Activated T-helper 1 cell treated with anti-CD3 and anti-CD28 coated beads, Interleukin-12 subunit alpha, Interleukin-12 subunit beta, Interleukin-2, Interleukin-4 antibody, amounts not matched to agents 30 ng/mL and 10 ng/mL and 1 ng/mL, durations not matched to agents 14 hours and 24 hours and 36 hours (primary cell): ENCODE measurements at regions not wholly inside any gene's neighbourhood (a gene's known extent, or its start where the extent isn't known, plus 50 kb on each side); places are given as distances from the start of the nearest gene placed in this dataset.
"Not testable (repeated sequence)": the region's sequence is repeated elsewhere in the genome, so short reads cannot be mapped to it uniquely, and the experiment has no call there.

Experiments
- DNase-seq: peaks from one replicate; pipeline ENCODE4 v3.0.0; 2021; ENCODE audit warnings: low spot score
- H3K27ac Mint-ChIP-seq: one replicate; pipeline ENCODE4 v1.8.0; 2021; ENCODE audit warnings: mild to moderate bottlenecking, mixed read lengths
- H3K27me3 Mint-ChIP-seq: one replicate; pipeline ENCODE4 v1.8.0; 2022; ENCODE audit warnings: mild to moderate bottlenecking, moderate library complexity, mixed read lengths; ENCODE audit not compliant: insufficient read depth
- H3K36me3 Mint-ChIP-seq: one replicate; pipeline ENCODE4 v1.8.0; 2021; ENCODE audit warnings: low read depth, mixed read lengths
- H3K4me1 Mint-ChIP-seq: one replicate; pipeline ENCODE4 v1.8.0; 2021; ENCODE audit warnings: low read depth, mixed read lengths
- H3K4me3 Mint-ChIP-seq: one replicate; pipeline ENCODE4 v1.8.0; 2021; ENCODE audit warnings: mild to moderate bottlenecking, moderate library complexity, mixed read lengths
- H3K9me3 Mint-ChIP-seq: one replicate; pipeline ENCODE4 v1.8.0; 2021; ENCODE audit warnings: mixed read lengths
- intact Hi-C: fragments of 100-400 bp; cut with micrococcal nuclease; formaldehyde crosslinking; loops from one replicate; pipeline ENCODE4 v1.15.1; 2024

GRCh38 chr6:133085896-133086295 lies 155.3 kb upstream of the EYA4 start:
- Mint-ChIP-seq H3K36me3 (no peaks in the 10 kb centered on the region), H3K4me3 (no peak overlapping the region), H3K4me1 (no peaks in the 10 kb centered on the region), H3K27me3 (no peaks in the 10 kb centered on the region), H3K27ac (no peak overlapping the region), H3K9me3 (no peaks in the 10 kb centered on the region)
- DNase-seq = no peak
- intact Hi-C loops = no loop called here

- Mint-ChIP-seq H3K27me3 (no peaks in the 10 kb centered on the region), H3K9me3 (no peaks in the 10 kb centered on the region), H3K27ac (no peak overlapping the region), H3K4me1 (no peaks in the 10 kb centered on the region), H3K4me3 (no peak overlapping the region), H3K36me3 (no peaks in the 10 kb centered on the region)
- no peak for DNase-seq
- intact Hi-C loops = no loop called here
Measured at GRCh38 chr6:133088931-133089695, 152.0 kb upstream of the EYA4 start.

GRCh38 chr6:133092199-133092598 lies 149.0 kb upstream of the EYA4 start:
- intact Hi-C loops = no loop called here
- Mint-ChIP-seq H3K4me1 (no peaks in the 10 kb centered on the region), H3K9me3 (no peaks in the 10 kb centered on the region), H3K4me3 (no peak overlapping the region), H3K36me3 (no peaks in the 10 kb centered on the region), H3K27me3 (no peaks in the 10 kb centered on the region), H3K27ac (no peak overlapping the region)
- no peak for DNase-seq

- intact Hi-C loops = no loop called here
- Mint-ChIP-seq H3K27me3 (no peaks in the 10 kb centered on the region), H3K9me3 (no peaks in the 10 kb centered on the region), H3K4me1 (no peaks in the 10 kb centered on the region), H3K4me3 (no peak overlapping the region), H3K27ac (no peak overlapping the region), H3K36me3 (no peaks in the 10 kb centered on the region)
- no peak for DNase-seq
Measured at GRCh38 chr6:133092771-133093170, 148.4 kb upstream of the EYA4 start.

- H3K4me3 Mint-ChIP-seq, H3K4me1 Mint-ChIP-seq, H3K27ac Mint-ChIP-seq, H3K27me3 Mint-ChIP-seq, H3K36me3 Mint-ChIP-seq, DNase-seq, intact Hi-C loops, H3K9me3 Mint-ChIP-seq: not testable (repeated sequence)
Measured at GRCh38 chr6:133093211-133093610, 147.9 kb upstream of the EYA4 start.

- Mint-ChIP-seq H3K27me3 (no peaks in the 10 kb centered on the region), H3K9me3 (no peaks in the 10 kb centered on the region), H3K36me3 (no peaks in the 10 kb centered on the region), H3K4me3 (no peak overlapping the region), H3K4me1 (no peaks in the 10 kb centered on the region), H3K27ac (no peak overlapping the region)
- intact Hi-C loops = no loop called here
- DNase-seq = no peak
Measured at GRCh38 chr6:133093956-133094355, 147.2 kb upstream of the EYA4 start.

GRCh38 chr6:133097208-133097607 lies 143.9 kb upstream of the EYA4 start:
- no peak overlapping the region for H3K4me3 Mint-ChIP-seq
- intact Hi-C loops = no loop called here
- no peaks in the 10 kb centered on the region for H3K27me3 Mint-ChIP-seq
- no peaks in the 10 kb centered on the region for H3K4me1 Mint-ChIP-seq
- no peaks in the 10 kb centered on the region for H3K9me3 Mint-ChIP-seq
- H3K36me3 Mint-ChIP-seq = no peaks in the 10 kb centered on the region
- no peak overlapping the region for H3K27ac Mint-ChIP-seq
- DNase-seq = no peak

- Mint-ChIP-seq H3K9me3 (no peaks in the 10 kb centered on the region), H3K4me3 (no peak overlapping the region), H3K4me1 (no peaks in the 10 kb centered on the region), H3K27me3 (no peaks in the 10 kb centered on the region), H3K27ac (no peak overlapping the region), H3K36me3 (no peaks in the 10 kb centered on the region)
- DNase-seq = no peak
- intact Hi-C loops = no loop called here
Measured at GRCh38 chr6:133099573-133099972, 141.6 kb upstream of the EYA4 start.

- no peaks in the 10 kb centered on the region for H3K36me3 Mint-ChIP-seq
- H3K9me3 Mint-ChIP-seq = no peaks in the 10 kb centered on the region
- intact Hi-C loops = no loop called here
- H3K4me1 Mint-ChIP-seq = no peaks in the 10 kb centered on the region
- H3K4me3 Mint-ChIP-seq = no peak overlapping the region
- H3K27me3 Mint-ChIP-seq = no peaks in the 10 kb centered on the region
- no peak overlapping the region for H3K27ac Mint-ChIP-seq
- no peak for DNase-seq
Measured at GRCh38 chr6:133100865-133101264, 140.3 kb upstream of the EYA4 start.

- Mint-ChIP-seq H3K4me3 (no peak overlapping the region), H3K36me3 (no peaks in the 10 kb centered on the region), H3K4me1 (no peaks in the 10 kb centered on the region), H3K27ac (no peak overlapping the region), H3K9me3 (no peaks in the 10 kb centered on the region), H3K27me3 (no peaks in the 10 kb centered on the region)
- DNase-seq = no peak
- intact Hi-C loops = no loop called here
Measured at GRCh38 chr6:133101790-133102189, 139.4 kb upstream of the EYA4 start.

GRCh38 chr6:133106934-133107333 lies 134.2 kb upstream of the EYA4 start:
- Mint-ChIP-seq H3K9me3 (no peaks in the 10 kb centered on the region), H3K27me3 (no peaks in the 10 kb centered on the region), H3K36me3 (no peaks in the 10 kb centered on the region), H3K4me1 (no peaks in the 10 kb centered on the region), H3K4me3 (no peak overlapping the region), H3K27ac (no peak overlapping the region)
- intact Hi-C loops = no loop called here
- DNase-seq = no peak

- Mint-ChIP-seq H3K27me3 (no peaks in the 10 kb centered on the region), H3K4me1 (no peaks in the 10 kb centered on the region), H3K4me3 (no peak overlapping the region), H3K36me3 (no peaks in the 10 kb centered on the region), H3K9me3 (no peaks in the 10 kb centered on the region), H3K27ac (no peak overlapping the region)
- DNase-seq = no peak
- intact Hi-C loops = no loop called here
Measured at GRCh38 chr6:133108419-133108818, 132.7 kb upstream of the EYA4 start.

- intact Hi-C loops = no loop called here
Measured at GRCh38 chr6:133114973-133115372, 126.2 kb upstream of the EYA4 start.

GRCh38 chr6:133115946-133116345 lies 125.2 kb upstream of the EYA4 start:
- Mint-ChIP-seq H3K9me3 (peaks cover 9% of the 10 kb centered on the region), H3K27me3 (no peaks in the 10 kb centered on the region), H3K36me3 (no peaks in the 10 kb centered on the region)

More at GRCh38 chr6:133114973-133115372, 126.2 kb upstream of the EYA4 start:
- Mint-ChIP-seq H3K4me3 (no peak overlapping the region), H3K4me1 (no peaks in the 10 kb centered on the region), H3K9me3 (no peaks in the 10 kb centered on the region), H3K27me3 (no peaks in the 10 kb centered on the region), H3K36me3 (no peaks in the 10 kb centered on the region), H3K27ac (no peak overlapping the region)
- DNase-seq = no peak

More at GRCh38 chr6:133115946-133116345, 125.2 kb upstream of the EYA4 start:
- Mint-ChIP-seq H3K4me3 (no peak overlapping the region), H3K27ac (no peak overlapping the region), H3K4me1 (no peaks in the 10 kb centered on the region)
- DNase-seq = no peak
- intact Hi-C loops = no loop called here
